OCI-LY7 (cell line): ENCODE measurements at regions not wholly inside any gene's neighbourhood (a gene's known extent, or its start where the extent isn't known, plus 50 kb on each side); places are given as distances from the start of the nearest gene placed in this dataset.

Source experiments
- BruUV-seq: library from RNA; stranded (reverse); fragments of 400-500 nt; replicated peaks from 2 replicates; lab custom pipeline; 2021; lab: Mats Ljungman, UMichigan
- CTCF ChIA-PET: fragments of 300-600 bp; sonication (Branson Sonifier 250); formaldehyde crosslinking; loops from one replicate; lab custom pipeline; 2022; ENCODE audit warnings: antibody characterized with exemption; ENCODE audit not compliant: unreplicated experiment; lab: Charles Lee
- POLR2A ChIA-PET: fragments of 300-600 bp; sonication (Branson Sonifier 250); formaldehyde crosslinking; loops from one replicate; lab custom pipeline; 2022; ENCODE audit warnings: antibody characterized with exemption; lab: Charles Lee
- DNase-seq: peaks from one replicate; pipeline ENCODE4 v3.0.0-alpha.2; 2015; ENCODE audit warnings: low spot score
- H2AFZ ChIP-seq: fragments of 200-600 bp; sonication (generic), shearing (Covaris generic); 2 replicates; pipeline ENCODE4 v1.6.1; 2014; ENCODE audit warnings: mild to moderate bottlenecking, antibody characterized with exemption, low read length, moderate library complexity
- H3K27ac ChIP-seq: fragments of 200-600 bp; sonication (generic); 2 replicates; pipeline ENCODE4 v1.5.1; 2014; ENCODE audit warnings: mixed run types, low read depth, mild to moderate bottlenecking, moderate library complexity, low read length, inconsistent platforms; ENCODE audit not compliant: poor library complexity, severe bottlenecking
- H3K36me3 ChIP-seq: fragments of 200-600 bp; sonication (generic); 2 replicates; pipeline ENCODE4 v1.6.1; 2014; ENCODE audit warnings: mild to moderate bottlenecking, antibody characterized with exemption, low read length, moderate library complexity, mixed read lengths; ENCODE audit not compliant: insufficient read depth
- H3K4me1 ChIP-seq: fragments of 200-600 bp; sonication (generic); 2 replicates; pipeline ENCODE4 v1.5.1; 2014; ENCODE audit warnings: mild to moderate bottlenecking, low read length; ENCODE audit not compliant: insufficient read depth, poor library complexity, severe bottlenecking
- H3K4me2 ChIP-seq: fragments of 200-600 bp; sonication (generic); 2 replicates; pipeline ENCODE4 v1.6.1; 2014; ENCODE audit warnings: mild to moderate bottlenecking, low read length
- H3K4me3 ChIP-seq: fragments of 200-600 bp; sonication (generic); 2 replicates; pipeline ENCODE4 v1.5.1; 2014; ENCODE audit warnings: mild to moderate bottlenecking, low read depth, low read length; ENCODE audit not compliant: poor library complexity, severe bottlenecking
- H3K79me2 ChIP-seq: fragments of 200-600 bp; sonication (generic); 2 replicates; pipeline ENCODE4 v1.6.1; 2016; ENCODE audit warnings: low read depth, mild to moderate bottlenecking, low read length, moderate library complexity, mixed read lengths; ENCODE audit not compliant: insufficient read depth
- H3K9me2 ChIP-seq: fragments of 200-600 bp; sonication (generic); 2 replicates; pipeline ENCODE4 v1.6.1; 2016; ENCODE audit warnings: mild to moderate bottlenecking, low read length, mixed read lengths; ENCODE audit not compliant: insufficient read depth
- H3K9me3 ChIP-seq: fragments of 200-600 bp; sonication (generic); 2 replicates; pipeline ENCODE4 v1.6.1; 2014; ENCODE audit warnings: mild to moderate bottlenecking, mixed run types, low read length, mixed read lengths
- H4K20me1 ChIP-seq: fragments of 200-600 bp; sonication (generic); 2 replicates; pipeline ENCODE4 v1.6.1; 2014; ENCODE audit warnings: mild to moderate bottlenecking, antibody characterized with exemption, low read length, moderate library complexity, mixed read lengths; ENCODE audit not compliant: insufficient read depth
- CTCF ChIP-seq: fragments of 200-600 bp; sonication (generic); conservative IDR thresholded peaks from 2 replicates; pipeline ENCODE4 v1.5.1; 2014; ENCODE audit warnings: mild to moderate bottlenecking, antibody characterized with exemption, low read length, moderate library complexity, mixed read lengths
- EZH2phosphoT487 ChIP-seq: fragments of 200-600 bp; sonication (generic); IDR thresholded peaks from 2 replicates; pipeline ENCODE4 v1.6.1; 2018; ENCODE audit warnings: low read depth, borderline replicate concordance, mild to moderate bottlenecking, mixed run types, antibody characterized with exemption, low read length, moderate library complexity, mixed read lengths
- intact Hi-C: fragments of 100-400 bp; cut with micrococcal nuclease; formaldehyde crosslinking; loops from one replicate; pipeline ENCODE4 v1.10.0; 2022; ENCODE audit not compliant: unreplicated experiment

GRCh38 chr5:17709011-17709710 lies 74.9 kb downstream of the TAF11L14 start:
- POLR2A ChIA-PET = no interaction called here
- TF ChIP-seq CTCF = no peak
- TF ChIP-seq EZH2phosphoT487 = no peak

GRCh38 chr5:17713301-17713700 lies 79.0 kb downstream of the TAF11L14 start:
- BruUV-seq = no TSS peak
- Histone ChIP-seq H3K79me2 (no peaks in the 10 kb centered on the region), H2AFZ (no peak overlapping the region), H3K27ac (no peak overlapping the region), H3K9me3 (no peaks in the 10 kb centered on the region), H4K20me1 (no peaks in the 10 kb centered on the region), H3K4me3 (no peak overlapping the region), H3K9me2 (no peaks in the 10 kb centered on the region), H3K36me3 (no peaks in the 10 kb centered on the region), H3K4me1 (no peaks in the 10 kb centered on the region), H3K4me2 (no peak overlapping the region)
- intact Hi-C loops = no loop called here
- CTCF ChIA-PET = no interaction called here
- no peak for TF ChIP-seq CTCF
- TF ChIP-seq EZH2phosphoT487 = no peak
- DNase-seq = no peak
- POLR2A ChIA-PET = no interaction called here

More at GRCh38 chr5:17709011-17709710, 74.9 kb downstream of the TAF11L14 start:
- no peaks in the 10 kb centered on the region for H3K9me2 ChIP-seq
- H4K20me1 ChIP-seq = no peaks in the 10 kb centered on the region
- CTCF ChIA-PET = no interaction called here
- no peak overlapping the region for H2AFZ ChIP-seq
- H3K4me3 ChIP-seq = no peak overlapping the region
- H3K4me1 ChIP-seq = no peaks in the 10 kb centered on the region
- no peaks in the 10 kb centered on the region for H3K79me2 ChIP-seq
- no peak for DNase-seq
- intact Hi-C loops = no loop called here
- no peaks in the 10 kb centered on the region for H3K9me3 ChIP-seq
- BruUV-seq = no TSS peak
- no peaks in the 10 kb centered on the region for H3K36me3 ChIP-seq
- no peak overlapping the region for H3K4me2 ChIP-seq
- no peak overlapping the region for H3K27ac ChIP-seq

DNA sequence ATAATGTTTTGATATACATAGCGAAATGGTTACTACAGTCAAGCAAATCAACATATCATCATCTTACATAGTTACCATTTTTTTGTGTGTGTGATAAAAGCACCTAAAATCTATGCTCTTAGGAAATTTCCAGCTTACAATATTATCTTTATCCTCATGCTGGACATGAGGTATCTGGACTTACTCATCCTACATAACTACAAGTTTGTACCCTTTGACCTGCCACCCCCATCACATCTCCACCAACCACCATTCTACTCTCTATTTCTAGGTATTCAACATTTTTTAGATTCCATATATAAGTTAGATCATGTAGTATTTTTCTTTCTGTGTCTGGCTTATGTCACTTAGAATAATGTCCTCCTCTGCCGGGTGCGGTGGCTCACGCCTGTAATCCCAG lies 79.9 kb downstream of the TAF11L14 start:
- Histone ChIP-seq H3K36me3 (no peaks in the 10 kb centered on the region), H3K4me3 (no peak overlapping the region), H3K27ac (no peak overlapping the region), H3K4me1 (no peaks in the 10 kb centered on the region), H3K9me3 (no peaks in the 10 kb centered on the region), H3K79me2 (no peaks in the 10 kb centered on the region), H2AFZ (no peak overlapping the region), H3K4me2 (no peak overlapping the region), H4K20me1 (no peaks in the 10 kb centered on the region), H3K9me2 (no peaks in the 10 kb centered on the region)
- intact Hi-C loops = no loop called here
- no TSS peak for BruUV-seq
- DNase-seq = no peak
- ChIA-PET CTCF (no interaction called here), POLR2A (interaction anchor here (0.6 to 0.7 kb wide), 2 partner anchors 16 to 601 kb away, joined by 3 read pairs; no protein-coding TSS in a partner anchor)
- TF ChIP-seq CTCF = no peak
